PC-3 (cell line): ENCODE measurements at regions not wholly inside any gene's neighbourhood (a gene's known extent, or its start where the extent isn't known, plus 50 kb on each side); places are given as distances from the start of the nearest gene placed in this dataset.

Source experiments
- EZH2 ChIP-seq: fragments of 300-600 bp; sonication (generic); IDR thresholded peaks from one replicate; pipeline ENCODE4 v1.6.1; 2017; ENCODE audit warnings: antibody characterized with exemption, mild to moderate bottlenecking, low read length; ENCODE audit not compliant: unreplicated experiment
- TF ChIP-seq, protein P1 (sequence below): fragments of 300-600 bp; sonication (generic); conservative IDR thresholded peaks from 2 replicates; pipeline ENCODE4 v1.5.1; 2017; ENCODE audit warnings: antibody characterized with exemption, low read depth, mild to moderate bottlenecking, low read length

DNA sequence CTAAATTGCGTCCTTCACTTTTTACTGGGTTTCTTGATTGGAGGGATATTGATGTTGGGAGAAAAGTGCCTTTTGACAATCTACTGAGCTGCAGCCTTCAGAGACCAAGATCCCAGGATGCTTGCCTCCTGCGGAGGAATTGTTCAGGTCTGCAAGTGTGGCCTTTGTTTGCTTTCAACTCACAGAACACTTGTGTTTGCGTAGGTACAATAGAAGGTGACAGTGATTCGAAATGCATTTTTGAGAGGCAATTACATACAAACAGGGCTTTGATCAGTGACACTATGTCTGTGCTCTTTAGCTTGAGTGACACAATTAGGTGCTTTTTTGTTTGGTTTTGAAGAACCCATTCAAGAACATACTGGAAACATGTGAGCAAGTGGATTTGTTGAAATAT lies 600.6 kb downstream of the QKI start:
- TF ChIP-seq, protein P1, sequence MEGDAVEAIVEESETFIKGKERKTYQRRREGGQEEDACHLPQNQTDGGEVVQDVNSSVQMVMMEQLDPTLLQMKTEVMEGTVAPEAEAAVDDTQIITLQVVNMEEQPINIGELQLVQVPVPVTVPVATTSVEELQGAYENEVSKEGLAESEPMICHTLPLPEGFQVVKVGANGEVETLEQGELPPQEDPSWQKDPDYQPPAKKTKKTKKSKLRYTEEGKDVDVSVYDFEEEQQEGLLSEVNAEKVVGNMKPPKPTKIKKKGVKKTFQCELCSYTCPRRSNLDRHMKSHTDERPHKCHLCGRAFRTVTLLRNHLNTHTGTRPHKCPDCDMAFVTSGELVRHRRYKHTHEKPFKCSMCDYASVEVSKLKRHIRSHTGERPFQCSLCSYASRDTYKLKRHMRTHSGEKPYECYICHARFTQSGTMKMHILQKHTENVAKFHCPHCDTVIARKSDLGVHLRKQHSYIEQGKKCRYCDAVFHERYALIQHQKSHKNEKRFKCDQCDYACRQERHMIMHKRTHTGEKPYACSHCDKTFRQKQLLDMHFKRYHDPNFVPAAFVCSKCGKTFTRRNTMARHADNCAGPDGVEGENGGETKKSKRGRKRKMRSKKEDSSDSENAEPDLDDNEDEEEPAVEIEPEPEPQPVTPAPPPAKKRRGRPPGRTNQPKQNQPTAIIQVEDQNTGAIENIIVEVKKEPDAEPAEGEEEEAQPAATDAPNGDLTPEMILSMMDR, result no peak
- no peak for TF ChIP-seq EZH2
